Hepatocyte (in vitro differentiated cells): ENCODE measurements at regions not wholly inside any gene's neighbourhood (a gene's known extent, or its start where the extent isn't known, plus 50 kb on each side); places are given as distances from the start of the nearest gene placed in this dataset.

Experiments
- EZH2 ChIP-seq: fragments of 200-600 bp; sonication (generic); IDR thresholded peaks from 2 replicates; pipeline ENCODE4 v1.6.1; 2016; ENCODE audit warnings: antibody characterized with exemption, mild to moderate bottlenecking, borderline replicate concordance
- EZH2phosphoT487 ChIP-seq: fragments of 200-600 bp; sonication (generic); IDR thresholded peaks from one replicate; pipeline ENCODE4 v1.6.1; 2018; ENCODE audit warnings: antibody characterized with exemption, mild to moderate bottlenecking, low read depth, moderate library complexity; ENCODE audit not compliant: unreplicated experiment, severe bottlenecking
- TF ChIP-seq, protein P1 (sequence below): fragments of 200-600 bp; sonication (generic); IDR thresholded peaks from 2 replicates; pipeline ENCODE4 v1.5.1; 2016; ENCODE audit warnings: antibody characterized with exemption, mild to moderate bottlenecking; ENCODE audit not compliant: poor library complexity

- TF ChIP-seq, protein P1, sequence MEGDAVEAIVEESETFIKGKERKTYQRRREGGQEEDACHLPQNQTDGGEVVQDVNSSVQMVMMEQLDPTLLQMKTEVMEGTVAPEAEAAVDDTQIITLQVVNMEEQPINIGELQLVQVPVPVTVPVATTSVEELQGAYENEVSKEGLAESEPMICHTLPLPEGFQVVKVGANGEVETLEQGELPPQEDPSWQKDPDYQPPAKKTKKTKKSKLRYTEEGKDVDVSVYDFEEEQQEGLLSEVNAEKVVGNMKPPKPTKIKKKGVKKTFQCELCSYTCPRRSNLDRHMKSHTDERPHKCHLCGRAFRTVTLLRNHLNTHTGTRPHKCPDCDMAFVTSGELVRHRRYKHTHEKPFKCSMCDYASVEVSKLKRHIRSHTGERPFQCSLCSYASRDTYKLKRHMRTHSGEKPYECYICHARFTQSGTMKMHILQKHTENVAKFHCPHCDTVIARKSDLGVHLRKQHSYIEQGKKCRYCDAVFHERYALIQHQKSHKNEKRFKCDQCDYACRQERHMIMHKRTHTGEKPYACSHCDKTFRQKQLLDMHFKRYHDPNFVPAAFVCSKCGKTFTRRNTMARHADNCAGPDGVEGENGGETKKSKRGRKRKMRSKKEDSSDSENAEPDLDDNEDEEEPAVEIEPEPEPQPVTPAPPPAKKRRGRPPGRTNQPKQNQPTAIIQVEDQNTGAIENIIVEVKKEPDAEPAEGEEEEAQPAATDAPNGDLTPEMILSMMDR: no peak
- TF ChIP-seq EZH2 (no peak), EZH2phosphoT487 (no peak)
Observed at GRCh38 chr4:1563768-1564485, 120.2 kb downstream of the FAM53A start.
